GM21786 (cell line): ENCODE measurements at regions not wholly inside any gene's neighbourhood (a gene's known extent, or its start where the extent isn't known, plus 50 kb on each side); places are given as distances from the start of the nearest gene placed in this dataset.
"Not testable (repeated sequence)": the region's sequence is repeated elsewhere in the genome, so short reads cannot be mapped to it uniquely, and the experiment has no call there.

ENCODE experiments used
- ATAC-seq: cut with Tn5 transposase; IDR thresholded peaks from one replicate; pipeline ENCODE4 v1.9.1; 2021; ENCODE audit not compliant: unreplicated experiment

- ATAC-seq, result no peak
These were observed 88.8 kb downstream of the CD24 start for GRCh38 chr6:106885679-106886078.

- ATAC-seq, result no peak
These were observed 90.0 kb downstream of the CD24 start for GRCh38 chr6:106884576-106884975.

GRCh38 chr6:106883808-106884262 lies 90.7 kb downstream of the CD24 start:
- ATAC-seq, result no peak

GRCh38 chr6:106882601-106883518 lies 91.7 kb downstream of the CD24 start:
- no peak for ATAC-seq

- ATAC-seq, result no peak
These were observed 92.4 kb downstream of the CD24 start for GRCh38 chr6:106882138-106882537.

GRCh38 chr6:106880952-106881351 lies 93.6 kb downstream of the CD24 start:
- ATAC-seq, result no peak

- ATAC-seq, result no peak
These were observed 98.7 kb downstream of the CD24 start for GRCh38 chr6:106875782-106876321.

- no peak for ATAC-seq
These were observed 100.0 kb downstream of the CD24 start for GRCh38 chr6:106874481-106874880.

- ATAC-seq, result no peak
These were observed 102.5 kb downstream of the CD24 start for GRCh38 chr6:106872049-106872448.

- no peak for ATAC-seq
These were observed 103.5 kb downstream of the CD24 start for GRCh38 chr6:106870824-106871717.

GRCh38 chr6:106870069-106870468 lies 104.5 kb downstream of the CD24 start:
- no peak for ATAC-seq

- ATAC-seq, result no peak
These were observed 105.3 kb downstream of the CD24 start for GRCh38 chr6:106869203-106869602.

- no peak for ATAC-seq
These were observed 107.5 kb downstream of the CD24 start for GRCh38 chr6:106866875-106867658.

GRCh38 chr6:106862858-106863257 lies 111.7 kb downstream of the CD24 start:
- ATAC-seq, result no peak

GRCh38 chr6:106860940-106861339 lies 113.6 kb downstream of the CD24 start:
- ATAC-seq, result no peak

- no peak for ATAC-seq
These were observed 115.9 kb downstream of the CD24 start for GRCh38 chr6:106858653-106859092.

- no peak for ATAC-seq
These were observed 116.5 kb downstream of the CD24 start for GRCh38 chr6:106857771-106858652.

- ATAC-seq, result not testable (repeated sequence)
These were observed 117.2 kb downstream of the CD24 start for GRCh38 chr6:106857310-106857709.

GRCh38 chr6:106856227-106856874 lies 118.2 kb downstream of the CD24 start:
- no peak for ATAC-seq
